Neutrophil (primary cell): ENCODE measurements at regions not wholly inside any gene's neighbourhood (a gene's known extent, or its start where the extent isn't known, plus 50 kb on each side); places are given as distances from the start of the nearest gene placed in this dataset.

Source experiments
- H3K27ac ChIP-seq: fragments of 200-600 bp; sonication (generic); 2 replicates; pipeline ENCODE4 v1.5.1; 2016; ENCODE audit warnings: mild to moderate bottlenecking, moderate library complexity
- H3K27me3 ChIP-seq: fragments of 200-600 bp; sonication (generic); 2 replicates; pipeline ENCODE4 v1.6.0; 2016; ENCODE audit warnings: mild to moderate bottlenecking
- H3K36me3 ChIP-seq: fragments of 200-600 bp; sonication (generic); 2 replicates; pipeline ENCODE4 v1.5.1; 2017
- H3K4me1 ChIP-seq, 2 experiments: fragments of 200-600 bp in 1 of 2; sonication (generic) in 1 of 2; 1 replicate in 1 of 2; 2 replicates in 1 of 2; pipeline versions ENCODE4 v1.5.1 to v1.6.1; 2013 to 2016; ENCODE audit warnings: low read depth in 1 of 2, low read length in 1 of 2, mild to moderate bottlenecking in 1 of 2, moderate library complexity in 1 of 2; ENCODE audit not compliant: control insufficient read depth in 1 of 2, insufficient read depth in 1 of 2
- H3K4me3 ChIP-seq, 2 experiments: fragments of 200-600 bp in 1 of 2; sonication (generic) in 1 of 2; 1 replicate in 1 of 2; 2 replicates in 1 of 2; pipeline ENCODE4 v1.5.1; 2013 to 2016; ENCODE audit warnings: low read depth in 1 of 2, low read length in 1 of 2, mild to moderate bottlenecking in 1 of 2, moderate library complexity in 1 of 2
- H3K9me3 ChIP-seq: fragments of 200-600 bp; sonication (generic); 2 replicates; pipeline ENCODE4 v1.5.1; 2016
- CTCF ChIP-seq: fragments of 200-600 bp; sonication (generic); IDR thresholded peaks from 2 replicates; pipeline ENCODE4 v1.5.1; 2016; ENCODE audit warnings: antibody characterized with exemption

- Histone ChIP-seq H3K36me3 (no peaks in the 10 kb centered on the region), H3K4me3 (no peak overlapping the region), H3K4me1 (no peaks in the 10 kb centered on the region), H3K27ac (no peak overlapping the region), H3K27me3 (no peaks in the 10 kb centered on the region), H3K9me3 (no peaks in the 10 kb centered on the region)
- TF ChIP-seq CTCF, result no peak
These were observed 278.1 kb downstream of the CYRIA start for GRCh38 chr2:16387461-16387984.

DNA sequence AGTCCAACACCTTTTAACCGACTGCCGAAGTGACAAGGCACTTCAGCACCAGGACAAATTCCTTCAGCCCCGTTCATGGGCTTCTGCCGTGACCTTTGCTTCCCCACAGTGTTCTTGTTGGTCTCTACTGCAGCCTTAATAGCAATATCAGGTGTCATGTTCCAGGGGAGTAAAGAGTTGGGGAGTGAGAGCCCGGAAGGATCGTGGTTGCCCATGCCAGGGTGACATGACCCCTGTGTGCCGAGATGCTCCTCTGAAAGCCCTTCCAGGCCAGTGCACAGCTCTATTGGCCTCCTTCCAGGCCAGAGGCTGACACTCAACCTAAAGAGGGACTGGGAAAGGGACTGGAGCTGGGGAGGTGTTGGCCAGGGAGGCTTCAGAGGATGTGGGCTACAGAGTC lies 279.2 kb downstream of the CYRIA start:
- Histone ChIP-seq H3K4me3 (no peak overlapping the region), H3K27me3 (no peaks in the 10 kb centered on the region), H3K4me1 (no peaks in the 10 kb centered on the region), H3K36me3 (no peaks in the 10 kb centered on the region), H3K9me3 (no peaks in the 10 kb centered on the region), H3K27ac (no peak overlapping the region)
- no peak for TF ChIP-seq CTCF

- no peak overlapping the region for H3K4me3 ChIP-seq
- H3K4me1 ChIP-seq, result no peaks in the 10 kb centered on the region
- no peaks in the 10 kb centered on the region for H3K36me3 ChIP-seq
- no peak for TF ChIP-seq CTCF
- no peaks in the 10 kb centered on the region for H3K27me3 ChIP-seq
- H3K27ac ChIP-seq, result no peak overlapping the region
- H3K9me3 ChIP-seq, result no peaks in the 10 kb centered on the region
These were observed 279.6 kb downstream of the CYRIA start for GRCh38 chr2:16386031-16386430.

DNA sequence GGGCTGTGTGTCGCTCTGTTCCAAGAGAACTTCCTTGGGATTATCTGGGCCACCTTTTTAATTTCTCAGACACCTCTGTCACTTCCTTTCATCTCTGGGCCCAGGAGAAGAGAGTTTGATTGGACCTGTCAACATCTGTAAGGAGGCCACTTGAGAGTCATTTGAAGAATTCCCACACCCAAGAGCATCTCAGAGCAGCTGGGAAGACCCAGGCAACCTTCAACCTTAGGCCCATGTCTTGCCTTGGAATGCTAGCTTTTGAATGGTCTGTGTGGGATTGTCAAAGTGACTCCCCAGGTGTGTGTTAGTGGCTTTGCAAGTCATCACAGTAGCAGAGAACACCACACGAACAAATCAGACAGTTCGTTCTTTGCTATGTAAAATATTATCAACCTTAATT lies 280.3 kb downstream of the CYRIA start:
- no peak overlapping the region for H3K4me3 ChIP-seq
- H3K9me3 ChIP-seq, result no peaks in the 10 kb centered on the region
- no peaks in the 10 kb centered on the region for H3K27me3 ChIP-seq
- no peaks in the 10 kb centered on the region for H3K4me1 ChIP-seq
- TF ChIP-seq CTCF, result no peak
- H3K27ac ChIP-seq, result no peak overlapping the region
- no peaks in the 10 kb centered on the region for H3K36me3 ChIP-seq

GRCh38 chr2:16383411-16383810 lies 282.2 kb downstream of the CYRIA start:
- Histone ChIP-seq H3K9me3 (no peaks in the 10 kb centered on the region), H3K36me3 (no peaks in the 10 kb centered on the region), H3K27me3 (no peaks in the 10 kb centered on the region), H3K27ac (no peak overlapping the region), H3K4me3 (no peak overlapping the region), H3K4me1 (no peaks in the 10 kb centered on the region)
- TF ChIP-seq CTCF, result no peak

GRCh38 chr2:16382451-16382850 lies 283.2 kb downstream of the CYRIA start:
- Histone ChIP-seq H3K9me3 (no peaks in the 10 kb centered on the region), H3K36me3 (no peaks in the 10 kb centered on the region), H3K27ac (no peak overlapping the region), H3K27me3 (no peaks in the 10 kb centered on the region), H3K4me1 (no peaks in the 10 kb centered on the region), H3K4me3 (no peak overlapping the region)
- no peak for TF ChIP-seq CTCF
